H54 (cell line): ENCODE measurements at regions not wholly inside any gene's neighbourhood (a gene's known extent, or its start where the extent isn't known, plus 50 kb on each side); places are given as distances from the start of the nearest gene placed in this dataset.

Experiments
- DNase-seq: peaks from one replicate; pipeline ENCODE4 v3.0.0; 2011; ENCODE audit warnings: low spot score, mixed read lengths; ENCODE audit not compliant: insufficient read length
- FAIRE-seq: peaks from 3 replicates; lab custom pipeline; 2011; peaks lifted over from hg19 to GRCh38; lab: Jason Lieb, UNC
- POLR2A ChIP-seq: IDR thresholded peaks from 2 replicates; pipeline ENCODE4 v1.6.1; 2011; ENCODE audit warnings: low read depth, mild to moderate bottlenecking, low read length

- DNase-seq (no peak), FAIRE-seq (no peak)
- no peak for TF ChIP-seq POLR2A
These were observed 490.0 kb upstream of the HS6ST1 start for GRCh38 chr2:128808462-128809258.

GRCh38 chr2:128809259-128809636 is 490.6 kb upstream of the HS6ST1 start:
- TF ChIP-seq POLR2A: no peak
- no peak for DNase-seq
- no peak for FAIRE-seq

- TF ChIP-seq POLR2A: no peak
- DNase-seq (no peak), FAIRE-seq (no peak)
These were observed 491.2 kb upstream of the HS6ST1 start for GRCh38 chr2:128809880-128810279.

- no peak for FAIRE-seq
- TF ChIP-seq POLR2A: no peak
- no peak for DNase-seq
These were observed 493.7 kb upstream of the HS6ST1 start for GRCh38 chr2:128812183-128812940.

- no peak for DNase-seq
- no peak for TF ChIP-seq POLR2A
- FAIRE-seq: no peak
These were observed 494.8 kb upstream of the HS6ST1 start for GRCh38 chr2:128813352-128814034.

- DNase-seq: no peak
- FAIRE-seq: no peak
- no peak for TF ChIP-seq POLR2A
These were observed 496.6 kb upstream of the HS6ST1 start for GRCh38 chr2:128815248-128815647.

GRCh38 chr2:128817171-128817570 is 498.5 kb upstream of the HS6ST1 start:
- no peak for DNase-seq
- TF ChIP-seq POLR2A: no peak
- no peak for FAIRE-seq

- DNase-seq (no peak), FAIRE-seq (no peak)
- no peak for TF ChIP-seq POLR2A
These were observed 499.1 kb upstream of the HS6ST1 start for GRCh38 chr2:128817813-128818212.

GRCh38 chr2:128818248-128818647 is 499.6 kb upstream of the HS6ST1 start:
- DNase-seq (no peak), FAIRE-seq (no peak)
- TF ChIP-seq POLR2A: no peak

GRCh38 chr2:128818704-128819491 is 500.2 kb upstream of the HS6ST1 start:
- FAIRE-seq: no peak
- TF ChIP-seq POLR2A: no peak
- no peak for DNase-seq

- no peak for TF ChIP-seq POLR2A
- DNase-seq (no peak), FAIRE-seq (no peak)
These were observed 501.8 kb upstream of the HS6ST1 start for GRCh38 chr2:128820452-128820851.

GRCh38 chr2:128821010-128821409 is 502.3 kb upstream of the HS6ST1 start:
- TF ChIP-seq POLR2A: no peak
- no peak for FAIRE-seq
- DNase-seq: no peak

GRCh38 chr2:128832946-128833663 is 514.4 kb upstream of the HS6ST1 start:
- DNase-seq (no peak), FAIRE-seq (no peak)
- TF ChIP-seq POLR2A: no peak
